Left ventricle myocardium inferior (tissue), 1 donor: ENCODE measurements at regions not wholly inside any gene's neighbourhood (a gene's known extent, or its start where the extent isn't known, plus 50 kb on each side); places are given as distances from the start of the nearest gene placed in this dataset.

Source experiments
- DNase-seq: peaks from one replicate; pipeline ENCODE4 v3.0.0-alpha.2; 2020
- H3K27ac ChIP-seq: fragments of 200-600 bp; replicated peaks from 2 replicates; pipeline ENCODE4 v1.8.0; 2021
- H3K27me3 ChIP-seq: fragments of 200-600 bp; 2 replicates; pipeline ENCODE4 v1.8.0; 2021; ENCODE audit warnings: low read depth
- H3K36me3 ChIP-seq: fragments of 200-600 bp; 2 replicates; pipeline ENCODE4 v1.8.0; 2021
- H3K4me1 ChIP-seq: fragments of 200-600 bp; 2 replicates; pipeline ENCODE4 v1.8.0; 2021
- H3K4me3 ChIP-seq: fragments of 200-600 bp; 2 replicates; pipeline ENCODE4 v1.8.0; 2021; ENCODE audit warnings: mild to moderate bottlenecking, moderate library complexity
- H3K9me3 ChIP-seq: fragments of 200-600 bp; replicated peaks from 2 replicates; pipeline ENCODE4 v1.8.0; 2021
- intact Hi-C: fragments of 100-400 bp; cut with micrococcal nuclease; formaldehyde crosslinking; loops from one replicate; pipeline ENCODE4 v1.11.0; 2022
- TF ChIP-seq, protein P1 (sequence below): fragments of 200-600 bp; IDR thresholded peaks from 2 replicates; pipeline ENCODE4 v1.8.0; 2021; ENCODE audit warnings: antibody characterized with exemption, mild to moderate bottlenecking, borderline replicate concordance
- donor health status: DM: no; HTN: yes; CAD: no; lungs with severe emphysema.

DNA sequence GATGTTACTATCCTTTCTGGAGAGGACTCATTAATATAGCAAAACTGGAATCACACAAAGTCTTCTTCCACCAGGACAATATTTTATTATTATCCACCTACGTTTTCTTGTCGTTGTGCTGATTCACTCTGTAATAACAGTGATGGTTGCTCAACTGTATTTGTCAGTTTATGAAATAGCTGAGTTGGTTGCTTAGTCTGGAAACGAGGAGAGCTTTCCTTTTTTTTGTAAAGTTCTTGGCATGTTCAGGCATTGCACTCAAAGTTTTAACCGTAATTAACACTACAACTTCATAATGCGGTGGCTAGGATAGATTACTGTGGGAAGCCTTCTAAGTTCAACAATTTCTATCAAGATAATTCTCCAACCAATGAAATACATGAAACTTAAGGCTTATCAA lies 131.2 kb downstream of the RAP2B start:
- TF ChIP-seq, protein P1, sequence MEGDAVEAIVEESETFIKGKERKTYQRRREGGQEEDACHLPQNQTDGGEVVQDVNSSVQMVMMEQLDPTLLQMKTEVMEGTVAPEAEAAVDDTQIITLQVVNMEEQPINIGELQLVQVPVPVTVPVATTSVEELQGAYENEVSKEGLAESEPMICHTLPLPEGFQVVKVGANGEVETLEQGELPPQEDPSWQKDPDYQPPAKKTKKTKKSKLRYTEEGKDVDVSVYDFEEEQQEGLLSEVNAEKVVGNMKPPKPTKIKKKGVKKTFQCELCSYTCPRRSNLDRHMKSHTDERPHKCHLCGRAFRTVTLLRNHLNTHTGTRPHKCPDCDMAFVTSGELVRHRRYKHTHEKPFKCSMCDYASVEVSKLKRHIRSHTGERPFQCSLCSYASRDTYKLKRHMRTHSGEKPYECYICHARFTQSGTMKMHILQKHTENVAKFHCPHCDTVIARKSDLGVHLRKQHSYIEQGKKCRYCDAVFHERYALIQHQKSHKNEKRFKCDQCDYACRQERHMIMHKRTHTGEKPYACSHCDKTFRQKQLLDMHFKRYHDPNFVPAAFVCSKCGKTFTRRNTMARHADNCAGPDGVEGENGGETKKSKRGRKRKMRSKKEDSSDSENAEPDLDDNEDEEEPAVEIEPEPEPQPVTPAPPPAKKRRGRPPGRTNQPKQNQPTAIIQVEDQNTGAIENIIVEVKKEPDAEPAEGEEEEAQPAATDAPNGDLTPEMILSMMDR: no peak
- H3K4me1 ChIP-seq: peaks cover 17% of the 10 kb centered on the region
- no peaks in the 10 kb centered on the region for H3K36me3 ChIP-seq
- no peak for DNase-seq
- H3K27me3 ChIP-seq: no peaks in the 10 kb centered on the region
- intact Hi-C loops: no loop called here
- H3K27ac ChIP-seq: no peak overlapping the region
- H3K9me3 ChIP-seq: no peaks in the 10 kb centered on the region
- H3K4me3 ChIP-seq: no peak overlapping the region

DNA sequence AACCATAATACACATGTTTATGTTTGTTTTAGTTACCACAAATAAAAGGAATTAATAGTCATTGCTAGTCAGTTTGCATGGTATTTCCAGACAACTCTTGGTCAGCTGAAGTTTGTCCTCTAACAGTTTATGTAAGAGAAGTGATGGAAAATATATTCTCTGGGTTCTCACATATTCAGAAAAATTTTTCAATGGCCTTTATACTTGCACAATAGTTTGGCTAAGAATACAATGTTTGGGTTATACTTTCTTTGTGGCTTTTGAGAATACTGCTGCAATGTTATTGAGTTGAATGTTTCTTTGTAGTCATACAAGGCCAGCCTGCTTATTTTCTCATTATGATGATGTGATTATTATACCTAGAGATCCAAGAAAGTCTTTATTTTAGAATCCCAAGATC lies 133.9 kb downstream of the RAP2B start:
- TF ChIP-seq, protein P1: no peak
- Histone ChIP-seq H3K27me3 (no peaks in the 10 kb centered on the region), H3K27ac (no peak overlapping the region), H3K9me3 (no peaks in the 10 kb centered on the region), H3K4me1 (peaks cover under 1% of the 10 kb centered on the region), H3K4me3 (no peak overlapping the region), H3K36me3 (no peaks in the 10 kb centered on the region)
- no peak for DNase-seq
- intact Hi-C loops: no loop called here

DNA sequence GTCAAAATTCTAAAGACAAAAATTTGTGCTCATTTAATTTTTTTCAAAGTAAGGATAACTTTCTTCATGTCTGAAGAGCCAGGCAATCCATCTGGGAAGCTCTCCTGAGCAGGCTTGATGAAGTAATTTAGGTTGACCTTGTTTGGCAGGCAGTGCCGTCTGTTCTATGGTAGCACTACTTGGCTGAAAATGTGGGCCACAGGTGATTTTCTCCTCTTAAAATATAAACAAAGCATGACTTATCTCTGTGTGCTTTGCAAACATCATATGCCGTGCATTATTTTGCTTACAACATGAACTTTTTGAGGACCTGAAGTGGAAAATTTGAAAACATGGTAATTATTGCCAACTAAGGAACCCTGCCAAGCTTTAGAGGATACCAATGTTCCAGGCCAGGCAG lies 143.2 kb downstream of the RAP2B start:
- no peaks in the 10 kb centered on the region for H3K4me1 ChIP-seq
- intact Hi-C loops: no loop called here
- no peak overlapping the region for H3K4me3 ChIP-seq
- DNase-seq: no peak
- no peaks in the 10 kb centered on the region for H3K27me3 ChIP-seq
- H3K9me3 ChIP-seq: no peaks in the 10 kb centered on the region
- H3K27ac ChIP-seq: no peak overlapping the region
- H3K36me3 ChIP-seq: no peaks in the 10 kb centered on the region
- TF ChIP-seq, protein P1: no peak

DNA sequence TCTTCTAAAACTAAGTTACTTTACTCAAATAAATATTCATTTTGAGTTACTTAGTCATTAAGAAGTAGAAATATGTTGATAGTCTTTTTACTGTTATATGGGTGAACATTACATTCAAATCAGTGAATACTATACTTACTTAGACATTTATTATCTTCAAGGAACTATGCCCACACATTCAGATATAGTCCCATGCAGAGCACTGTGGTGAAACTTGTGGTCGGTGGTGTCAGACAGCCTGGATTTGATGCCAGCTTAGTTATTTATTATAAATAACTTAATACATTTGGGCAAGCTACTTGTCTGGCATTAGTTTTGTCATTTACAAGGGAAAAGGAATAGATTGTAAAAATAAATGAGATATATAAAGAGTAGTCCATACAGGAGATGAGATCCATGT lies 149.5 kb downstream of the RAP2B start:
- no peaks in the 10 kb centered on the region for H3K4me1 ChIP-seq
- H3K36me3 ChIP-seq: no peaks in the 10 kb centered on the region
- intact Hi-C loops: no loop called here
- TF ChIP-seq, protein P1: no peak
- H3K27ac ChIP-seq: no peak overlapping the region
- H3K27me3 ChIP-seq: no peaks in the 10 kb centered on the region
- H3K4me3 ChIP-seq: no peak overlapping the region
- peaks cover 6% of the 10 kb centered on the region for H3K9me3 ChIP-seq
- DNase-seq: no peak

DNA sequence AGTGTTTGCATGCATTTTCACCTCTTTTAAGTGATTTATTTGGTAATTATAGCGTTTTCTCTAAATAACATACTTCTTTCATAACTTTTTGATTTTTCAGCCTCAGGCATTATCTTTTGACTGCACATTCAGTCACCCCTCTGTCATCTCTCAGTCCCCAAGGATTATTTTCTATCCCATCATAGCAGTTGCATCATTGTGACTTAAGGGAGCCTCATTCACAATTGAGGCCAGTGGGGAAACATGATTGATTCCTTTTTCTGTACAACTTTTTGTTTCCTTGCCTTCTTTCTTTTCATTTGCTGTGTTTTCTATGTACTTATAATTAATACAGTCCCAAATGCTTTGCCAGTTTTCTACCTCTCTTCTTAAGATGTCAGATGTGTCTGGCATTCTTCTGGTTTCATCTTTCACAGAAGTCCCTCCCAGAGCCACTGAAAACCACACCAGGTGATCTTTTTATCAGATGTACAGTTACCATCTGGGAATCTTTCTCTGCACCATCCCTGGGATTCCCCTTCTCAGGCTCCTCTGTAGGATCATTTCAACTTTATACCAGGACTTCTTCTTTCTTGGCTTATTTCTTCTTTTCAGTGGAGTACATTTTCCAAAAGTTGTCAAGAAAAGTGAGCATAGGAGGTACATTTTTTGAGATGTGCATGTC lies 151.4 kb downstream of the RAP2B start:
- TF ChIP-seq, protein P1: no peak
- no peaks in the 10 kb centered on the region for H3K27me3 ChIP-seq
- no peaks in the 10 kb centered on the region for H3K4me1 ChIP-seq
- no peak overlapping the region for H3K4me3 ChIP-seq
- H3K9me3 ChIP-seq: peaks cover 11% of the 10 kb centered on the region
- H3K36me3 ChIP-seq: no peaks in the 10 kb centered on the region
- H3K27ac ChIP-seq: no peak overlapping the region
- intact Hi-C loops: no loop called here
- no peak for DNase-seq
